HFFc6 (cell line): ENCODE measurements at regions not wholly inside any gene's neighbourhood (a gene's known extent, or its start where the extent isn't known, plus 50 kb on each side); places are given as distances from the start of the nearest gene placed in this dataset.

Experiments
- DNase-seq: peaks from one replicate; pipeline ENCODE4 v3.0.0-alpha.2; 2018
- H3K27ac Mint-ChIP-seq: 2 replicates; pipeline ENCODE4 v1.8.0; 2020; ENCODE audit warnings: mild to moderate bottlenecking, mixed read lengths
- H3K27me3 Mint-ChIP-seq: 2 replicates; pipeline ENCODE4 v1.8.0; 2021; ENCODE audit warnings: mild to moderate bottlenecking, moderate library complexity, mixed read lengths; ENCODE audit not compliant: insufficient read depth
- H3K36me3 Mint-ChIP-seq: 2 replicates; pipeline ENCODE4 v1.8.0; 2021; ENCODE audit warnings: low read depth, mixed read lengths
- H3K4me1 Mint-ChIP-seq: 2 replicates; pipeline ENCODE4 v1.8.0; 2020; ENCODE audit warnings: low read depth, mixed read lengths
- H3K4me3 Mint-ChIP-seq: 2 replicates; pipeline ENCODE4 v1.8.0; 2020; ENCODE audit warnings: mild to moderate bottlenecking, moderate library complexity, mixed read lengths
- H3K9me3 Mint-ChIP-seq: 2 replicates; pipeline ENCODE4 v1.8.0; 2020; ENCODE audit warnings: mild to moderate bottlenecking, mixed read lengths
- TF ChIP-seq, protein P1 (sequence below): fragments of 200-600 bp; sonication (generic); IDR thresholded peaks from 2 replicates; pipeline ENCODE4 v1.5.0; 2021; ENCODE audit warnings: antibody characterized with exemption, mild to moderate bottlenecking

DNA sequence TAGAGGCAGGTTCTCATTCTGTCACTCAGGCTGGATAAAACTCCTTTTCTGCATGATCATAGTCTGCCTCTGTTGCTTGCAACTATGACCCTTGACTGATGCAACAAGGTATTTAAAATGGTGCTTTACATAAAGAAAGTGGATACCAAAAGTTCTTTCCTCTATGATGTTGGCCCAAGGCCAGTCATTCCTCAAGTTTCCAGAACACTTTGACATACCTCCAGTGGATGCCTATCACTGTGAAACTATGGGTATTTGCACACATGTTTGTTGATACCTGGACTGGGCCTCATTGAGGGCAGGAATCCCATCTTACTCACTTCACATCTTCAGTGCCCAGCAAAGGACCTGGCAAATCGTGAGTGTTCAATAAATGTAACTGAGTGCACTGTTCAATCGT lies 159.0 kb upstream of the ZC3H12C start:
- no peak for DNase-seq
- Mint-ChIP-seq H3K4me3 (no peak overlapping the region), H3K9me3 (no peaks in the 10 kb centered on the region), H3K4me1 (peaks cover 9% of the 10 kb centered on the region), H3K36me3 (no peaks in the 10 kb centered on the region), H3K27ac (no peak overlapping the region), H3K27me3 (peaks cover 9% of the 10 kb centered on the region)
- TF ChIP-seq, protein P1, sequence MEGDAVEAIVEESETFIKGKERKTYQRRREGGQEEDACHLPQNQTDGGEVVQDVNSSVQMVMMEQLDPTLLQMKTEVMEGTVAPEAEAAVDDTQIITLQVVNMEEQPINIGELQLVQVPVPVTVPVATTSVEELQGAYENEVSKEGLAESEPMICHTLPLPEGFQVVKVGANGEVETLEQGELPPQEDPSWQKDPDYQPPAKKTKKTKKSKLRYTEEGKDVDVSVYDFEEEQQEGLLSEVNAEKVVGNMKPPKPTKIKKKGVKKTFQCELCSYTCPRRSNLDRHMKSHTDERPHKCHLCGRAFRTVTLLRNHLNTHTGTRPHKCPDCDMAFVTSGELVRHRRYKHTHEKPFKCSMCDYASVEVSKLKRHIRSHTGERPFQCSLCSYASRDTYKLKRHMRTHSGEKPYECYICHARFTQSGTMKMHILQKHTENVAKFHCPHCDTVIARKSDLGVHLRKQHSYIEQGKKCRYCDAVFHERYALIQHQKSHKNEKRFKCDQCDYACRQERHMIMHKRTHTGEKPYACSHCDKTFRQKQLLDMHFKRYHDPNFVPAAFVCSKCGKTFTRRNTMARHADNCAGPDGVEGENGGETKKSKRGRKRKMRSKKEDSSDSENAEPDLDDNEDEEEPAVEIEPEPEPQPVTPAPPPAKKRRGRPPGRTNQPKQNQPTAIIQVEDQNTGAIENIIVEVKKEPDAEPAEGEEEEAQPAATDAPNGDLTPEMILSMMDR: no peak

DNA sequence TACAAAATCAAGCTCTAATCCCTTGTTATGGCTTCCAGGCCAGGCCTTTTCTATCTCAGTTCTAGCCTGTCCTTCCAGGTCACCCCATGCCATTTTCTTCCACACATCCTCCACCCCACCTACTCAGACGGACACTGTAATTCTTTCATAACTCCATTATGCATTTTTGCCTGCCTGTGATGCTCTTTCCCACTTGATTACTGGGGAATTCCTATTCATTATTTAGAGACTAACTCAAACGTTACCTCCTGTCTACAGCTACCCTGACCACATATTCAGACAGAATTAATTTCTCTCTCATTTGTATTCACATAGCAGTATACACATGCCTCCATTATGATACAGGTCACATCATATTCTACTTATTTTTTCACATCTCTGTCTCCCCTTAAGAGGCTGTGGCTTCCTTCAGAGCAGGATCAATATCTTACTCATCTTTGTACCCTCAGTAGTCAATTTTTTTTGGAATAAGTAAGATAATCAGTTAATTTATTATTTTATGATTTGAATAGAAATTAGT lies 156.5 kb upstream of the ZC3H12C start:
- no peak overlapping the region for H3K27ac Mint-ChIP-seq
- DNase-seq: no peak
- H3K4me1 Mint-ChIP-seq: peaks cover 35% of the 10 kb centered on the region
- peaks cover 4% of the 10 kb centered on the region; the same call in 1 of the 2 replicates for H3K36me3 Mint-ChIP-seq
- H3K9me3 Mint-ChIP-seq: no peaks in the 10 kb centered on the region
- TF ChIP-seq, protein P1: no peak
- no peak overlapping the region for H3K4me3 Mint-ChIP-seq
- no peaks in the 10 kb centered on the region; the same call in none of the 2 replicates for H3K27me3 Mint-ChIP-seq

DNA sequence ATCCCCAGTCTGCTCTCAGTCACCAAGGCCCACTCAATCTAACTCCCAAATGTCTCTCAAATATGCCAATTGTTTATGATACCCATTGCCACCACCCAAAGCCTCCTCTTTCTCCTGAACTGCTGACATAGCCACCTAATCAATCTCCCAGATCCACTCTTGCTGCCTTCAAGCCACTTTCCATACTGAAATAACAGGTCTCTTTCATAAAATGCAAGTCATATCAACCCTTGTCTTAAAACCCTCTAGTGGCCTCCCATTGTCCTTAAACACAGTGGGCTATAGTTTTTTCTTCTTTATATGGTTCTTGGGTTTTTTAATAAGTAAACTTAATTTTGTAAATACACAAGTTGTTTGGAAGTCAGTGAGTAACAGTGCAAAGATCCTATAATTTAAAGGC lies 155.2 kb upstream of the ZC3H12C start:
- no peak overlapping the region for H3K27ac Mint-ChIP-seq

DNA sequence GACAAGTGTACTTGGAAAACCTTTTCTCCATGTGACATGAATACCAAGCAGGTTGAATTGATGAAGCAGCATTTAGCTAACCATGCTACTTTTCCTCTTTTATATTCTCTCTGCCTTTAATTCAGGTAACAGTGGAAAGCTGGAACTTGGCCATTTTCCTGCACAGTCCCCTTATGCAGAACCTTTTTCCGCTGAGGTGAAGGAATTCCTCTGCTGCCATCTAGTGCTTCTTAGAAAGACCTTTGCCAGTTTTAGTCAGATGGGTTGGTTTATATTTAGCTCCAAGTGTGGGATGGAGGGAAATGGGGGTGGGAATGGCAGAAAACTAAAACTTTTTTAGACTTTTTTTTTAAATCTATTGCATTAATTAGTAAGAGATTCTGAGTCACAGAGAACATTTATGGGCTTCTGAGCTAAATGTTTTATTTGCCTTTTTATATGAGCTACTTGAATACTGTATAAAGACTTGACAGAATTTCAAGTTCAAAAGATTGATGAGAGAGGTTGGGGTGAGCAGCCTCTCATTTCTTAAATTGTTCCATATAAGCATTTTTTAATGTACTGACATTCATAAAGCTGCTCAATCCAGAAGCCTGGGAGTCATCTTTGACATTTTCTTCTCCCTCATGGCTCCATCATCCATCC lies 153.9 kb upstream of the ZC3H12C start:
- Mint-ChIP-seq H3K9me3 (no peaks in the 10 kb centered on the region), H3K27ac (peak overlapping the region; percentile 91), H3K4me3 (no peak overlapping the region), H3K27me3 (no peaks in the 10 kb centered on the region; the same call in 1 of the 2 replicates), H3K36me3 (peaks cover 4% of the 10 kb centered on the region; the same call in 1 of the 2 replicates), H3K4me1 (peaks cover 36% of the 10 kb centered on the region)
- TF ChIP-seq, protein P1: peak; percentile 80
- DNase-seq: peak; percentile 72

More for the DNA sequence above, 155.2 kb upstream of the ZC3H12C start:
- H3K9me3 Mint-ChIP-seq: no peaks in the 10 kb centered on the region
- no peak overlapping the region for H3K4me3 Mint-ChIP-seq
- TF ChIP-seq, protein P1: no peak
- H3K27me3 Mint-ChIP-seq: no peaks in the 10 kb centered on the region; the same call in none of the 2 replicates
- H3K4me1 Mint-ChIP-seq: peaks cover 36% of the 10 kb centered on the region
- DNase-seq: no peak
- peaks cover 4% of the 10 kb centered on the region; the same call in 1 of the 2 replicates for H3K36me3 Mint-ChIP-seq

DNA sequence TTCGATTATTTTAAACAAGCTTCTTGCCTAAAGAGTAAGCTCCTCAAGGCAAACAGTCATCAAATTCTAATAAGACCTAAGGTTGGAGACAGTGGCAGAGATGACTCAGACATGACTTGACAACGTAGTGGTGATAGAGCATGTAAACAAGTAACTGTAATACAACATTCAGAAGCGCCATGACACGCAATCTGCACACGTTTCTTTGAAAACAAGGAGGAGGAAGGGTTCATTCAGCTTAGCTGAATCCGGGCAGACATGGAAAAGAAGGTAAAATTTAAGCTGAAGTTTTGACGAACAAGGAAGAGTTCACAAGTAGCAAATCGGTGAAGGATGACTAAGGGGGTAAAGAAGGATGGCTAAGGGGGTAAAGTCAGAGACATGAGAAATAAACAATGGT lies 152.4 kb upstream of the ZC3H12C start:
- Mint-ChIP-seq H3K4me3 (peak overlapping the region; percentile 68), H3K4me1 (peaks cover 44% of the 10 kb centered on the region), H3K36me3 (peaks cover 4% of the 10 kb centered on the region; the same call in 1 of the 2 replicates), H3K27ac (peak overlapping the region; percentile 91), H3K27me3 (no peaks in the 10 kb centered on the region; the same call in 1 of the 2 replicates), H3K9me3 (no peaks in the 10 kb centered on the region)
- TF ChIP-seq, protein P1: no peak
- DNase-seq: peak; percentile 92
